ENCODE measurements at regions not wholly inside any gene's neighbourhood (a gene's known extent, or its start where the extent isn't known, plus 50 kb on each side); places are given as distances from the start of the nearest gene placed in this dataset.
A peak's percentile ranks its signal among the peaks of the same experiment; 100 is the strongest.

- no peak for DNase-seq (ENCODE audit: low read depth, low spot score)
- H3K27ac ChIP-seq: no peak overlapping the region
Measured at GRCh38 chr1:106072909-106073600, 983.4 kb upstream of the PRMT6 start.

GRCh38 chr1:106080608-106081325 is 975.7 kb upstream of the PRMT6 start:
- DNase-seq (ENCODE audit: low read depth, low spot score): no peak
- no peak overlapping the region for H3K27ac ChIP-seq

DNA sequence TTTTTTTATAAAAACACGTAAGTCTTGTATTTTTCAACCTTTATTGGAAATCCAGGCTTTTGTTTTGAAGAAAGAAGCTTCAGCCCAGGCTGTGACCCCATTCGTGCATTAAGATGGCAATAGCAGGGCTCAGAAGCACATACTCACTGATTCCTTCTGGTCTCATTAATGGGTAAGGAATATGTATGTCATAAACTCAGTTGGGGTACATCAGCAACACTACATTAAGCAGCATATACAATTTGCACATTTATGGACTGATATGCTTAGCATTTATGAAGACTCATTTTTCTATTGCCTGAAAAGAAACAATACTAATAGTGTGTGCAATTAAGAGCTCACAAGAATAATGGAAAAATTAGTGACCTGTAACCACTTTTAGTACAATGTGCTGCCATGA is 945.4 kb upstream of the PRMT6 start:
- H3K27ac ChIP-seq: no peak overlapping the region
- no peak for DNase-seq (ENCODE audit: low read depth, low spot score)

DNA sequence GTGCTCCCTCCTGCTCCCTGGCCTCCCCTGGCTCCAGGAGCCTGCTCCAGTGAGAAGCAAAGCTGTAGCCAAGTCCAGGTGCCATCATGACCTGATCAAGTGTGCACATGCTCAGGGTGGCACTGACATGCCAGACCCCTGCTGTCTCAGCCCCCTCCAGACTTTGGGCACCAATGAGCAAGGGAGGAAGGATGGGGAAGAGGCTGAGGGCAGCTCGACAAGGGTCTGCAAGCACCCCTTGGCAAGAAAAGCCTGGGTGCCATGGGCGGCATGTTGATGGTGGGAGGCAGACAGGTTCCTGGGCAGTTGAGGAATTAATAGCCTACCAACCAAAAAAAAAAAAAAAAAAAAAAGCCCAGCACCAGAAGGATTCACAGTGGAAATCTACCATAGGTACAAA is 942.6 kb upstream of the PRMT6 start:
- DNase-seq (ENCODE audit: low read depth, low spot score): no peak
- no peak overlapping the region for H3K27ac ChIP-seq

DNA sequence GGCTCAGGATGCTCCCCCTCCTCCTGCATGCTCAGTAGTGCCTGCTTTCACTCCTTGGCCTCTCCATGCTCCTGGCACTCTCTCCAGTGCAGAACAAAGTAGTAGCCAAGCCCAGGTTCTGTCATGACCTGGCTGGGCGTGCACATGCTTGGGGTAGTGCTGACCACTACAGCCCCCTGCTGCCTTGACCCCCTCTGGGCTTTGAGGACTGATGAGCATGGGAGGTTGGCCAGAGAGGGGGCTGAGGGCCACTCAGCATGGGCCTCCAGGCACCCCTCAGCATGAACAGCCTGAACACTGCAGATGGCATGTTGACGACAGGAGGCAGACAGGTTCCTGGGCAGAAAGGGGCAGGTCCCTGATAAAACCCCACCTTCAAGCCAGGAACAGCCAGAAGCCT is 935.7 kb upstream of the PRMT6 start:
- no peak for DNase-seq (ENCODE audit: low read depth, low spot score)

DNA sequence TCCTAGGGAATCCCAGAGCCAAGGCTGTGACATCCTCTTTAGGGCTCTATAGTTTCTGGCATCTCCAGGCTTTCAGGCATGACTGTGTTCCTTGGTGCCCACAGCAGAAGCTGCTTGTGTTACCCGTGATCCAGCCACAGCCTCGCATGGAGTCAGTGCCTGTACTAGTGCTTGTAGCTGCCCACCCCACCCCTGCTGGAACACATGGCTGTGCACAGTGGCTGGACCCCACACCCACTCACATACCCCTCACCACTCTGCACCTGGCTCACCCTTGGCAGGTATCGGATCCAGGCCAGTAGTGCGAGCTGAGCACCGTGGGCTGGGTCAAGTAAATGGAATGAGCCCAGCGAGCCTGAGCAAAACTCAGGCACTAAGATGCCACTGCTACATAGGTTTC is 934.7 kb upstream of the PRMT6 start:
- no peak overlapping the region for H3K27ac ChIP-seq
- DNase-seq (ENCODE audit: low read depth, low spot score): no peak

More for the DNA sequence above, 935.7 kb upstream of the PRMT6 start:
- no peak overlapping the region for H3K27ac ChIP-seq

GRCh38 chr1:106134561-106134960 is 921.9 kb upstream of the PRMT6 start:
- no peak for DNase-seq (ENCODE audit: low read depth, low spot score)
- no peak overlapping the region for H3K27ac ChIP-seq

DNA sequence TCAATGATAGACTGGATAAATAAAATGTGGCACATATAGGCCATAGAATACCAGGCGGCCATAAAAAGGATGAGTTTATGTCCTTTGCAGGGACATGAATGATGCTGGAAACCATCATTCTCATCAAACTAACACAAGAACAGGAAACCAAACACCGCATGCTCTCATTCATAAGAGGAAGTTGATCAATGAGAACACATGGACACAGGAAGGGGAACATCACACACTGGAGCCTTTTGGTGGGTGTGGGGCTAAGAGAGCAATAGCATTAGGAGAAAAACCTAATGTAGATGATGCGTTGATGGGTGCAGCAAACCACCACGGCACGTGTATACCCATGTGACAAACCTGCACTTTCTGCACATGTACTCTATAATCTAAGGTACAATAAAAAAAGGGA is 883.4 kb upstream of the PRMT6 start:
- DNase-seq (ENCODE audit: low read depth, low spot score): no peak
- H3K27ac ChIP-seq: no peak overlapping the region

- H3K27ac ChIP-seq: no peak overlapping the region
- no peak for DNase-seq (ENCODE audit: low read depth, low spot score)
Measured at GRCh38 chr1:106178791-106179190, 877.7 kb upstream of the PRMT6 start.

- no peak overlapping the region for H3K27ac ChIP-seq
- no peak for DNase-seq (ENCODE audit: low read depth, low spot score)
Measured at GRCh38 chr1:106181866-106182265, 874.6 kb upstream of the PRMT6 start.

GRCh38 chr1:106185089-106185488 is 871.4 kb upstream of the PRMT6 start:
- DNase-seq (ENCODE audit: low read depth, low spot score): no peak
- no peak overlapping the region for H3K27ac ChIP-seq

DNA sequence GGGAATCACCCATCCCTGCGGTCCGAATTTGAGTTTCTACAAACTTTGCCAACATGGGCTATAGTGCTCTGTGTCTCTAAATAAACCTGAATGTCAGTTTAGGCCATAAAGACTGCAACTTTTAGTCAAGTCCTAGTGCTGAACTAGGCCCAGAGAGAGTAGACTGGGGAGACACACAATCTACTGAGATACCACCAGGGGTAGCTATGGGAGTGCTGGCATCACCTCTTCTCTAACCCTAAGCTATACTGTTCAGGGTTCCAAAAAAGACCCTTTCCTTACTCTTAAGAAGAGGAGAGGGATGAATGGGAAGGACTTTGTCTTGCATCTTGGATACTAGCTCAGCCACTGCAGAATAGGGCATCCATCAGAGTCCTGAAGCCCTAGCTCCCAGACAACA is 866.7 kb upstream of the PRMT6 start:
- H3K27ac ChIP-seq: no peak overlapping the region
- DNase-seq (ENCODE audit: low read depth, low spot score): no peak

DNA sequence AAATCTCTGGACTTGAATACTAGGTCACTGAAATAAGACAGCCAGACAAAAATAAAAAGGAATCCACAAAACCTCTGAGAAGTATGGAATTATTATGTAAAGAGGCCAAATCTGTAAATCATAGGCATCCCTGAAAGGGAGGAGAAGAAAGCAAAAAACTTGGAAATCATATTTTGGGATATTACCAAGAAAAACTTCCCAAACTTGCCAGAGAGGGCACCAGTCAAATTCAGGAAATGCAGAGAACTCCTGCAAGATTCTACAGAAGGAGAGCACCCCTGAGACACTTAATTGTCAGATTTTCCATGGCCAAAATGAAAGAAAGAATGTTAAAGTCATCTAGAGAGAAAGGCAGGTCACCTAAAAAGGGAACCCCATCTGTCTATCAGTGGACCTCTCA is 862.3 kb upstream of the PRMT6 start:
- no peak overlapping the region for H3K27ac ChIP-seq
- DNase-seq (ENCODE audit: low read depth, low spot score): no peak

DNA sequence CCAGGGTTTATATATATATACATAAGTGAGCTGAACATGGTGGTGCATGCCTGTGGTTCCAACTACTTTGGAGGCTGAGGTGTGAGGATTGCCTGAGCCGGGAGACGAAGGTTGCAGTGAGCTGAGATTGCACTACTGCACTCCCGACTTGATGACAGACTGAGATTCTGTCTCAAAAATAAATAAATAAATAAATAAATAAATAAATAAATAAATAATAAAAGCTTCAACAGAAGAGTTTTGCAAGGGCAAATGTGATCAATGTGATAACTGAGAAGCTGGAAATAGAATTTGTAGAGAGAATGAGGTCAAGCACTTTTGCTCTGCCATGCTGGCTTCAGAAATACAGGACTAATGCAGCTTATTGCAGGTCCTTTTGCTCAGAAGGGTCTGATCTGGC is 855.8 kb upstream of the PRMT6 start:
- DNase-seq (ENCODE audit: low read depth, low spot score): no peak
- H3K27ac ChIP-seq: no peak overlapping the region

GRCh38 chr1:106207185-106207584 is 849.3 kb upstream of the PRMT6 start:
- DNase-seq (ENCODE audit: low read depth, low spot score): no peak
- H3K27ac ChIP-seq: no peak overlapping the region

DNA sequence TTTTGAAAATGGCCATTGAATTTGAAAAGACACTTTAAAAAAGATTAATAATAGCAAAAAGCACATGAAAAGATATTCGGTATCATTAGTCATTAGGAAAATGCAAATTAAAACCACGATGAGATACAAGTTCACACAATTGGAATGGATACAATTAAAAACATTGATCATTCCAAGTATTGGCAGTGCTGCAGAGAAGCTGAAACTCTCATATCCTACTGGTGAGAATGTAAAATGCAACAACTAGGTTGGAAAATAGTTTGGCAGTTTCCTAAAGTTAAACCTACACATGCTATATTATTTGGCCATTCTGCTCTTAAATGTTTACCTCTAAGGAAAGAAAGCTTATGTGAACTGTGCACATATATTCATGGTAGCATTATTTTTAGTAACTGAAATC is 838.7 kb upstream of the PRMT6 start:
- no peak for DNase-seq (ENCODE audit: low read depth, low spot score)
- no peak overlapping the region for H3K27ac ChIP-seq

GRCh38 chr1:106222403-106222802 is 834.1 kb upstream of the PRMT6 start:
- no peak for DNase-seq (ENCODE audit: low read depth, low spot score)

GRCh38 chr1:106223213-106223612 is 833.3 kb upstream of the PRMT6 start:
- DNase-seq (ENCODE audit: low read depth, low spot score): no peak
- H3K27ac ChIP-seq: peak overlapping the region; percentile 15

More at GRCh38 chr1:106222403-106222802, 834.1 kb upstream of the PRMT6 start:
- peak overlapping the region; percentile 15 for H3K27ac ChIP-seq

DNA sequence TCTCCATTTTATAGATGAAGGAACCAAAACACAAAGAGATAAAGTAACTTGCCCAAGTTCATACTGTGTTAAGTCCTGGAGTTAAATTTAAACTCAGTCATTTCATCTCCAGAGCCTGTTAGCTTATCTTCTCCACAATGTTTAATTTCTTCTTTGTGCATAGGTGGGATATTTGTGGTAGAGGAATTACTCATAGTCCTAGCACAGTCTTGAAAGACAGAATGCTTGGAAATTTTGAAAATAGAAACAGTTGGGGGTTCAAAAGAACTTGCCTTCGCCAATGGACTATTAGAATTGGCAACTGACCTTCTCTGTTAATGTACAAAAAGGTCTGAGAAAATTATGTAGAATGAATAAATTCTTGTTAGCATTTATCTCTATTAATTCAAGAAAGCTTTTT is 832.0 kb upstream of the PRMT6 start:
- no peak for DNase-seq (ENCODE audit: low read depth, low spot score)
- no peak overlapping the region for H3K27ac ChIP-seq

DNA sequence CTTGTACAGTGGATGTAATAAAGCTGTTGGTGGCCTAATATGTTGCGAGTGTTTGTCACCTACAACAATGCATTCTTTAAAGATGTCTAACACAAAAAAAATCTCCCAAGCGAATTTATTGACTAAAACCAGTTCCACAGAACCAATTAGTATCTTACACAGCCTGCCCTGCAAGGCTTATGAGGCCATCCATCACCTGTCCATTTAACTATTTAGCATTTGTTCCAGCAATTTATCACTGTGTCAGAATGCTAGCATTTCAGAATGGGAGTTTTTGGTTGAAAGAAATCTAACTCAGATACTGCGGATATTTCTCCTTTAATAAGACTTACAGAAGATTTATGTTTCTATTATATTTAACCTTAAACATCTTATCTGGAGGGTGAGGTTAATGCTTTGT is 831.1 kb upstream of the PRMT6 start:
- no peak for DNase-seq (ENCODE audit: low read depth, low spot score)
- no peak overlapping the region for H3K27ac ChIP-seq

- H3K27ac ChIP-seq: no peak overlapping the region
Measured at GRCh38 chr1:106226550-106226949, 829.9 kb upstream of the PRMT6 start.

DNA sequence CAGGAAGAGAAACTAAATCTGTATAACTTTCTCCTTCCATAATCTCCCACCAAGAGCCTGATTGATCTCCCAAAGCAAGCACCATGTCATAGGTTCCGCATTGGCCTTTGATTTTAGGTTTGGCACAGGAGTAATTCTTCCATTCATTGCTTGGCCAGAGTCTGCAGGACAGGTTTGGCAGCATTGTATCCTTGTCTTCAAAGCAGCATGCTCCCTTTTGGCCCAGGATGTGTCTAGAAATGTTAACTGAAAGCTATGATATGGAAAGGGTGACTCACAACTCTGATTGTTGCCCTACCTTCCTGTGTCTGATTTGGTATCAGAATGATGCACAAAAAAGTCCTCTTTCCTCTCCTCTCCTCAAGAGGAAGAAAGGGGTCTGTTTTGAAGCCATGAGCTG is 824.3 kb upstream of the PRMT6 start:
- H3K27ac ChIP-seq: no peak overlapping the region
- DNase-seq (ENCODE audit: low read depth, low spot score): peak; percentile 2

More at GRCh38 chr1:106226550-106226949, 829.9 kb upstream of the PRMT6 start:
- no peak for DNase-seq (ENCODE audit: low read depth, low spot score)

Measured in epithelial cell of prostate (primary cell).